Smooth muscle cell (in vitro differentiated cells): ENCODE measurements at regions not wholly inside any gene's neighbourhood (a gene's known extent, or its start where the extent isn't known, plus 50 kb on each side); places are given as distances from the start of the nearest gene placed in this dataset.

Experiments used
- DNase-seq: peaks from one replicate; lab custom pipeline; 2025; ENCODE audit not compliant: unreplicated experiment; lab: John Stamatoyannopoulos, UW
- H2AFZ ChIP-seq: fragments of 200-600 bp; sonication (generic); 2 replicates; pipeline ENCODE4 v1.6.0; 2016; ENCODE audit warnings: antibody characterized with exemption, low read depth, mild to moderate bottlenecking
- H3F3A ChIP-seq: fragments of 200-600 bp; sonication (generic); 2 replicates; pipeline ENCODE4 v1.6.0; 2017; ENCODE audit warnings: antibody characterized with exemption, low read depth
- H3K27ac ChIP-seq: fragments of 200-600 bp; sonication (generic); 2 replicates; pipeline ENCODE4 v1.5.1; 2016; ENCODE audit warnings: low read depth, mild to moderate bottlenecking
- H3K27me3 ChIP-seq: fragments of 200-600 bp; sonication (generic); 2 replicates; pipeline ENCODE4 v1.6.1; 2016; ENCODE audit warnings: low read depth, mild to moderate bottlenecking
- H3K36me3 ChIP-seq: fragments of 200-600 bp; sonication (generic); 2 replicates; pipeline ENCODE4 v1.5.1; 2016; ENCODE audit warnings: low read depth
- H3K4me1 ChIP-seq: fragments of 200-600 bp; sonication (generic); 2 replicates; pipeline ENCODE4 v1.5.1; 2016; ENCODE audit warnings: low read depth
- H3K4me2 ChIP-seq: fragments of 200-600 bp; sonication (generic); 2 replicates; pipeline ENCODE4 v1.6.0; 2016; ENCODE audit warnings: mild to moderate bottlenecking
- H3K4me3 ChIP-seq: fragments of 200-600 bp; sonication (generic); 2 replicates; pipeline ENCODE4 v1.5.1; 2016; ENCODE audit warnings: mild to moderate bottlenecking
- H3K79me2 ChIP-seq: fragments of 200-600 bp; sonication (generic); 2 replicates; pipeline ENCODE4 v1.6.0; 2016; ENCODE audit warnings: low read depth, mild to moderate bottlenecking
- H3K9ac ChIP-seq: fragments of 200-600 bp; sonication (generic); 2 replicates; pipeline ENCODE4 v1.6.0; 2016; ENCODE audit warnings: low read depth
- H3K9me3 ChIP-seq: fragments of 200-600 bp; sonication (generic); replicated peaks from 2 replicates; pipeline ENCODE4 v1.5.1; 2016; ENCODE audit warnings: low read depth
- H4K20me1 ChIP-seq: fragments of 200-600 bp; sonication (generic); 2 replicates; pipeline ENCODE4 v1.6.0; 2016; ENCODE audit warnings: low read depth
- WGBS: methylation state at CpG from one replicate; pipeline ENCODE4 v1.1.7; 2016; ENCODE audit warnings: low lambda C conversion rate; 5-methylcytosine and 5-hydroxymethylcytosine counted together
- TF ChIP-seq, protein P1 (sequence below): fragments of 200-600 bp; sonication (generic); IDR thresholded peaks from 2 replicates; pipeline ENCODE4 v1.5.1; 2017; ENCODE audit warnings: borderline replicate concordance, mild to moderate bottlenecking, antibody characterized with exemption; ENCODE audit not compliant: insufficient read depth, poor library complexity, severe bottlenecking

- Histone ChIP-seq H3F3A (no peaks in the 10 kb centered on the region), H4K20me1 (no peaks in the 10 kb centered on the region), H3K9me3 (no peaks in the 10 kb centered on the region), H3K4me3 (no peak overlapping the region), H3K9ac (no peak overlapping the region), H3K4me2 (no peak overlapping the region), H3K36me3 (no peaks in the 10 kb centered on the region), H2AFZ (no peak overlapping the region), H3K4me1 (peaks cover 3% of the 10 kb centered on the region), H3K27ac (no peak overlapping the region), H3K79me2 (no peaks in the 10 kb centered on the region), H3K27me3 (no peaks in the 10 kb centered on the region)
- DNase-seq, result no peak
- TF ChIP-seq, protein P1, sequence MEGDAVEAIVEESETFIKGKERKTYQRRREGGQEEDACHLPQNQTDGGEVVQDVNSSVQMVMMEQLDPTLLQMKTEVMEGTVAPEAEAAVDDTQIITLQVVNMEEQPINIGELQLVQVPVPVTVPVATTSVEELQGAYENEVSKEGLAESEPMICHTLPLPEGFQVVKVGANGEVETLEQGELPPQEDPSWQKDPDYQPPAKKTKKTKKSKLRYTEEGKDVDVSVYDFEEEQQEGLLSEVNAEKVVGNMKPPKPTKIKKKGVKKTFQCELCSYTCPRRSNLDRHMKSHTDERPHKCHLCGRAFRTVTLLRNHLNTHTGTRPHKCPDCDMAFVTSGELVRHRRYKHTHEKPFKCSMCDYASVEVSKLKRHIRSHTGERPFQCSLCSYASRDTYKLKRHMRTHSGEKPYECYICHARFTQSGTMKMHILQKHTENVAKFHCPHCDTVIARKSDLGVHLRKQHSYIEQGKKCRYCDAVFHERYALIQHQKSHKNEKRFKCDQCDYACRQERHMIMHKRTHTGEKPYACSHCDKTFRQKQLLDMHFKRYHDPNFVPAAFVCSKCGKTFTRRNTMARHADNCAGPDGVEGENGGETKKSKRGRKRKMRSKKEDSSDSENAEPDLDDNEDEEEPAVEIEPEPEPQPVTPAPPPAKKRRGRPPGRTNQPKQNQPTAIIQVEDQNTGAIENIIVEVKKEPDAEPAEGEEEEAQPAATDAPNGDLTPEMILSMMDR, result no peak
- WGBS, result 96% methylated on average over 8 of the region's 8 CpGs
Observed at GRCh38 chr2:226045080-226045479, 645.6 kb downstream of the NYAP2 start.

DNA sequence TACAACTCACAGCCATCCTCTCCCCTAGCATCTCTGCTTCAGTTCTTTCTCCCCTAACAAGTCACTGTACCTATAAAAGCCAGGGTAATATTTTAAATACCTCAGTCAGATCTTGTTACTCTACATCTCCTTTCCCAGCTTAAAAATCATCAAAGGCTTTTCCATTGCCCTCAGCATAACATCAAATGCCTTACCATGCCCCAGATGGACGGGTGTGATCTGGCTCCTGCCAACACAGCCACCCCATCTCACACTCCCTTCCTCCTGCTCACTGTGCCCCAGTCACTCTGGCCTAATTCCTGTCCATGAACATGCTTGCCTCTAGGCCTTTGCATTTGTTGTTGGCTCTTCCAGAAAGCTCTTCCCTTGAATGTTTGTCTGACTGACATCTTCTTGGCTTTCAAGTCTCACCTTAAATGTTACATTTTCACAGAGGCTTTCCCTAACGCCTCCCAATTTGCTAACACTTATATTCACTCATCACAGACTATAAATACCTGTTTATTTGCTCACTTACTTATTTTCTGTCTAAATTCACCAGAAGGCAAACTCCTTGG, 640.9 kb downstream of the NYAP2 start:
- H3K4me3 ChIP-seq, result no peak overlapping the region
- no peaks in the 10 kb centered on the region for H3K27me3 ChIP-seq
- 93% methylated on average over 2 of the region's 2 CpGs for WGBS
- no peaks in the 10 kb centered on the region for H3K79me2 ChIP-seq
- no peak for DNase-seq
- no peaks in the 10 kb centered on the region for H3K9me3 ChIP-seq
- H3K9ac ChIP-seq, result no peak overlapping the region
- no peaks in the 10 kb centered on the region for H3K4me1 ChIP-seq
- H3F3A ChIP-seq, result no peaks in the 10 kb centered on the region
- H2AFZ ChIP-seq, result no peak overlapping the region
- no peak overlapping the region for H3K4me2 ChIP-seq
- TF ChIP-seq, protein P1, result no peak
- H3K36me3 ChIP-seq, result no peaks in the 10 kb centered on the region
- no peaks in the 10 kb centered on the region for H4K20me1 ChIP-seq
- no peak overlapping the region for H3K27ac ChIP-seq

- no peak for DNase-seq
- no peak overlapping the region for H3K4me2 ChIP-seq
- H4K20me1 ChIP-seq, result no peaks in the 10 kb centered on the region
- H3F3A ChIP-seq, result no peaks in the 10 kb centered on the region
- no peaks in the 10 kb centered on the region for H3K36me3 ChIP-seq
- H3K9me3 ChIP-seq, result no peaks in the 10 kb centered on the region
- no peak overlapping the region for H3K4me3 ChIP-seq
- H3K4me1 ChIP-seq, result peaks cover 2% of the 10 kb centered on the region
- no peak overlapping the region for H3K9ac ChIP-seq
- H3K27me3 ChIP-seq, result no peaks in the 10 kb centered on the region
- 90% methylated on average over 2 of the region's 2 CpGs for WGBS
- no peak overlapping the region for H3K27ac ChIP-seq
- no peaks in the 10 kb centered on the region for H3K79me2 ChIP-seq
- TF ChIP-seq, protein P1, result no peak
- H2AFZ ChIP-seq, result no peak overlapping the region
Observed at GRCh38 chr2:226037526-226037925, 638.0 kb downstream of the NYAP2 start.
